NCI-H510A treated with DMSO at 0.1 percent for 48 hours (cell line): ENCODE measurements at regions not wholly inside any gene's neighbourhood (a gene's known extent, or its start where the extent isn't known, plus 50 kb on each side); places are given as distances from the start of the nearest gene placed in this dataset.
A peak's percentile ranks its signal among the peaks of the same experiment; 100 is the strongest.

ENCODE experiments used
- DNase-seq: peaks from one replicate; lab custom pipeline; 2025; lab: John Stamatoyannopoulos, UW

DNA sequence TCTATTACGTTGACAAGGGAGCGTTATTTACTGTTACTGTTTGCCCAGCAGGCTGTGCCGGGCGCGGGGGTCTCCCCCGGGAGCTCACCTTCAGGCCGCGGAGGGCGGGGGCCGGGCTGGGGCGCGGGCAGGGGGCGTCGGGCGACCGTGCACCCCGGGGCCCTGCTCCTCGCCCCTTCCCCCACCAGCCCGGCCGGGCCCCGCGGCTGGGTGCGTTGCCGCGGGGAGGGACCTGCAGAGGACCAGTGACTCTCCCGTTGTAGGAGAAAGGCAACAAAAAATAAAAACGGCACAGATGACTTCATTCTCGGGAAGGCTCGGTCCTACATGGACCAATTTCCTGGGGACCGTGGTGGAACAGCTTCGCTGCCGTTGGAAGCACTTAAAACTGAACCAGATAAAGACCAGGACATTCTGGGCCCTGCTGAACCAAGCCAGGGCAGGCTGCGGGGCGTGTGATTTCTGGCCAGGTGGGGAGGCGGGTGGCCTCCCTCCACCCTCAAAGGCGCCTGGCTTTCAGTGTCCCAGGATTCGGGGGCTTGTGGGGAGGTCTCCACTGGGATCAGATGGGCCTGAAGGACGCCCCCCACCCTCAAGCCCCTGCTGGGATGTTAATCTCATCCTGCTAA lies 57.4 kb downstream of the IGLL1 start:
- DNase-seq: no peak

DNA sequence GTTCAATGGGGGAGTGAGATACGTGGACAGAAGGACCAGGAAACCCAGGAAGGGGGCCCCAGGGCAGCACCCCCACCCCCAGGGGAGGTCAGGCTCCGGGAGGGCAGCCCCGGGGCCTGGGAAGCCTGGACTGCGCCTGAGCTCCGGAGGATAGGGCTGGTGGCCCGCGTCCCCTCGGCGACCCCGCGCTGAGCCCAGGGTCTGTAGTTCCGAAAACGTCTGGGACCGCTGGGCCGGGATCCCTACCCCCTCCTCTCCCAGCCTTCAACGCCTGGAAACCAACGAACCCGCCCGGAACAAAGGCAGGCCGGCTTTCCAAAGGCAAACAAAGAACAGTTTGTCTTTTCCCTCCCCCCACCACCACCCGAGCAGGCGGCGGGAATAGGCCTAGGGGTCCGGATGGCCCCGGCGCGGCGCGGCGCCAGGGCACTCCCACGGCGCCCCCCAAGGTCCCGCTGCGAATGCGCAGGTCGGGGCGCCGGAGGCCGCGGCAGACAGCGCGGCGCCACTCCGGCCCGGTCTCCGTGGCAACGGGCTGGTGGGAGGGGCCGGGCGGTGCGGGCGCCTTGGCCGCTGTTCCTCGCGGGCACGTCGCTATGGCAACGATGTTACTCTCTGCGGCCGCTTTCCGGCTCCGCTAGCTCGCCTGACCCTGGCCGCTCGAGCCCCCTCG lies 58.5 kb downstream of the IGLL1 start:
- DNase-seq: peak; percentile 74

DNA sequence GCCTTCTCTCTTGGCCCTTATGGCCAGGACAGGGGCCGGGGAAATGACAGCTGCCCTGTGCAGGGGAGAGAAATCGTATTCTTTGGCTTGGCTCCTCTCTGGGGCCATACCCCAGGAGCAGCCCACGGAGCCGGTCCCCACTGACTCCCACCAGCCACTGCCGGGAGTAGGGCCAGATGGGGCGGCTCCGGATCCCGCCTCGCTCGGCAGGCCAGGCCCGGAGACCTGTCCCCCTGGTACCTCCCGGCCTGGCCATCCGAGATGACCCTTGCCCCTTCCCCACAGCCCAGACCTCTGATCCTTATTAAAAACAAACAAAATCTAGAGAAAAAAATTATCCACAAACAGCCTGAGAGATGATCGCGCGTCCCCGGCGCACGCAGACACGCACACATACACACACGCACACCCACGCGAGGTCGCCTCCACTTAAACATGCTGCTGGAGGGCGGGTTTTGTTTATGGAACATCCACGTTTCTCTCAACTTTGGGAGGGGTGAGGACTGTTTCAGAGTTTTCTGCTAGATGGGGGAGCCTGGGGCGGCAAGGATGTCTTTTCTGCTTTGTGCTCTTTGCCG lies 59.1 kb downstream of the IGLL1 start:
- no peak for DNase-seq

DNA sequence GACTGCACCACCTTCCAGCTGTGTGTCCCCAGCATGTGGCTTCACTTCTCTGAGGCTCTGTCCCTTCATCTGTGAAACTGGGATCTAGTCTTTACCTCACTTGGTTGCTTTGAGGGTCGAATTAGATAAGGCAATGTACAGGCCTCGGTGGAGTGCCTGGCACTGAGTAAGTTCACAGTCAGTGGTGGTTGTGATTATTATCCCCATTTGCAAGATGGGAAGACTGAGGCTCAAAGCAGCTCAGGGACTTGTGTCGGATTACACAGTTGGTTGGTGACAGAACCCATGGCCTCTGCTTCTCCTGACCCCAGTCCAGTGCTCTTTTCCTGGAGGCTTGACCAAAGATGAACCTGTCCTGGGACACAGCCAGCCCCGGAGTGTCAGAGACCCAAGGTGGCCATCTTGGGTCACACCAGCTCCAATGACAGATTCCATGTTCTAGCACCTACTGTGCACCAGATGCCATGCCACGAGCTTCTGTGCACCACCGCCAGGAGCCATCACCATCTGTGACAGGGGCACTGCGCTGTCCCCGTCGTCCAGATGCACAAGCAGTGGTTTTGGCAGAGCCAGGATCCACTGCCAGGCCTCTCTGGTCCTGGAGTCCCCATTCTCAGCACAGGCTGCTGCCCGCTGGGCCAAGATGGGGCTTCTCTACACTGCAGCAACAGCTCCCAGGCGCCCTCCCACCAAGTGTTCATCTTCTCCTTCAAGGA lies 60.5 kb downstream of the IGLL1 start:
- DNase-seq: no peak

DNA sequence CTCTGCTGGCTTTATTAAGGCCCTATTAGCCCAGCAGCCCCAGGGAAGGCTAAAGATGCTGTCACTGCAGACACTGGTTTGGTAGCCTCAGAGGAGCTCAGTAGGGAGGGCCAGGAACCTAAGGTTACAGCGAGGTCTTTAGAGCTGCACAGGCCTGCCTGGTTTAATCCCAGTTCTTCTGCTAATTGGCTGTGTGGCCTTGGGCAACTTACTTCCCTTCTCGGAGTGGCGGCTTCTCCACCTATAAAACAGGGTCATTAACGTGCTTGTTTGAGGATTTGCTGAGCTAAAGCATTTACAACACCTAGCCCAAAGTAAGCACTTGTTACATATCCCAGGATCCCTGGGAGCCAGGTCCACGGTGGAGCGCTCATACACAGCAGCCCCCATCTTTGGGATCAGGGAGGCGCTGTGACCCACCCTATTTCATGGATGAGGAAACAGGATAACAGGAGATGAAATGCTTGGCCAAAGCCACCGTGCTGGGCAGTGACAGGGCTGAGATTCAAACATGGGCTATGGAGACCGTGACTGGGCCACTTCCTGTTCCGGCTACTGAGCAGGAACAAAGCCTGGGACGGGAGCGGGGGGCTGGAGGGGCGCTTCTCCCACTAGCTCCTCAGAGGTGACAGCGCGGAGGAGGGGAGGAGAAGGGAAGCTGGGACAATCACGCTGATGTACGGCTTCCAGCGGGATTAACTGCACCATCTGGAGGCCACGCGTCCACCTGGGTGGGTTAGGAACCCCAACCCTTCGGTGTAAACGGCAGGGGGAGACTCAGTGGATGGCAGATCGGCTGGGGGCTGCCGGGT lies 61.5 kb downstream of the IGLL1 start:
- no peak for DNase-seq

DNA sequence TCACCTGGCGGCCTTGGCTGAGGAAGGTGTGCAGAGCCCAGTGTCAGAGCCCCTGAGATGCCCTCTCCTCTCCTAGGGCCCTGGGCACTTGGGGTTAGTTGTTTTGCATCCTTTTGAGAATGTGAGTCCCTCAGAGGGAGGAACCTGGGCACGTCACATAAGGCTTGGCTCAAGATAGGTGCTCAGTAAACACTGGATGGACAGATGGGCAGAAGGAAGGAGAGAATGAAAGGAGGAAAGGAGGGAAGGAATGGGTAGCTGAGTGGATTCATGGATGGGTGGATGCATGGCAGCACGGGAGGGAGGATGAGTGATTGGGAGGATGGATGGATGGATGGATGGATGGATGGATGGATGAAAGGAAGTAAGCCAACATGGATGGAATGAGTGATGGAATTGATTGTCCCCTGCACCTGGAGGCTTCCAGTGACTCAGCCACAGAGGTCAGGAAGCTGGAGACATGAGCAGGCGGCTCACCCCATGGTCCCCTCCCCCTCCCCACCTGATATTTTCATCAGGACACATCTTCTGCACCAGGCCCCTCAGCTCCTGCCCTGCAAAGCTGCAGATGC lies 62.2 kb downstream of the IGLL1 start:
- DNase-seq: no peak

DNA sequence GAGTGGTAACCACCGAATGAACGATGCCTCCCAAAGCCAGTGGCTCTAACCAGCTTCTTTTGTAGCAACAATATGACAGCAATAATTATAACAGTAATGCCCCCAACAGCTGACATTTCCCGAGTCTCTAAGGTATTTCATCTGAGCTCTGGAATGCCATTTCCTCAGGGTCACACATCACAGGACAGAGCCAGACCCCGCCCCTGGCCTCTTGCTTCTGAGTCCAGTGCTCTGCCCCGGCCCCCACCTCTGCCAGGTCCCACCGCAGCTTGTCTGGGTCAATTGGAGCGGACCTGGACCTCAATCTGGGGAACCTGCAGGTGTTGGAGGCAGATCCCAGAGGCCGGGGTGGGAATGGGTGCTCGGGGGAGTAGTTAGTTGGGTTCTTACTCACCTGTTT lies 63.8 kb downstream of the IGLL1 start:
- DNase-seq: no peak

DNA sequence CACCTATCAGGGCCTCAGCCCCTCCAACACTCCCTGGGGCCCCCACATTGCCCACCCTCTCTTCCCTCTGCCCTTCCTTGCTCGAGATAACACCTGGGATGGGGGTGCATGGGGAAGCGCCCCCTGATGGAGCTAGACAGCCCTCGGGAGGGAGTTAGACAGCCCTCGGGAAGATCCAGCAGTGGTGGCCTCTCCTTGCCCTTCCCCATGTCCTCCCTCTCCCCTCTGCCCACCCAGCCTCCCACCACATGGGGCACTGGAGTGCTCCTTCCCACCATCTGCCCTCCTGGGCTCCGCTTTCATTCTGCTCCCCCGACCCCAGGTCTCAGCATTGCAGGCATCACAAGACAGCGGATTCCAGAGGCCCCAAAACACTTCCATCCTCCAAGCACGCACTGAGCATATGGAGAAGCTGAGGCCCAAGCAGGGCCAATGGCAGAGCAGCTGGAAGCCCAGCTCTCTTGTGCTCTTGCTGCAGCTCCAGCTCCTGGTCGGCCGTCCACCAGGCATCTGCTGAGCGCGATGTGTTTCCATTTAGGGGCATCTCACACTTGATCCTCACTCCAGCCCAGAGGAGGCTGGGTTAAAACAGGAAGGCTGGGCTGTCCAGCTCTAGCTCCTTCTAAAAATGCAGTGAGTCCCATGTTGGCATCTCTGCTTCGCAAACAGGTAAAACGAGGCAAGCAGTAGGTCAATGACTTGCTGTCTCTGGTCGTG lies 65.6 kb downstream of the IGLL1 start:
- no peak for DNase-seq

DNA sequence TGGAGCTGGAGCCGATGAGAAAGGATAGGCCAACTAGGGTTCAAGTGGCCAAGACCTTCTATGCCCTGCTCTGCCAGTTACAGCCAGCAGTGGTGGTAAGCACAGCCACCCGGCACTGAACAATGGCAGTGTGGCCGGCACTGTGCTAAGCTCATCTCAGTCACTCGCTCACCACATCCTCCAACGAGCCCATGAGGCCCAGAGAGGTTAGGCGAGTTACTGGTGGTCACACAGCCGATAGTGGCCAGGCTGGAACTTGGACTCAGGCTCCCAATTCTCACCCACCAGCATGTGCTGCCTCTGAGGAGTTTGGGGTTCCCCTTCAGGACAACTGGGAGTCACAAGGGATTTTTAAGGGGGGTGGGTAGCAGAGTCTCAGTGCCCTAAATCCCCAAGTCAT lies 66.4 kb downstream of the IGLL1 start:
- DNase-seq: no peak

DNA sequence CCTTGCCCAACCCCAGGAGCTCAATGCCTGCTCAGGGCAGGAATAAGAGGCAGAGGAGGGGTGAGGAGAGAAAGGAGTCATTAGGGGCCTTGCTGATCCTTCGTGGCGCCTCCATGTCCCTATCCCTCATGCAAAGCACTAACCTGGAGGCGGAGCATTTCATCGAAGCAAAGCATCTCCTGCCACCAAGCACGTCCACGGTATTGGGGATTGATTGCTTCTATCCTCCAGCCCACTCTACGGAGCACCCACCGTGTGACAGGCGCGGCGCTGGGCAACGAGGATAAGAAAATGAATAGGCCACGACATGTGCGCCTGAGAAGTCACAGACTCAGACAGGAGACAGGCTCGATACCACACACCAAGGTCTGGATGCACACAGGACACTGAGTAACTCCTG lies 67.0 kb downstream of the IGLL1 start:
- no peak for DNase-seq

DNA sequence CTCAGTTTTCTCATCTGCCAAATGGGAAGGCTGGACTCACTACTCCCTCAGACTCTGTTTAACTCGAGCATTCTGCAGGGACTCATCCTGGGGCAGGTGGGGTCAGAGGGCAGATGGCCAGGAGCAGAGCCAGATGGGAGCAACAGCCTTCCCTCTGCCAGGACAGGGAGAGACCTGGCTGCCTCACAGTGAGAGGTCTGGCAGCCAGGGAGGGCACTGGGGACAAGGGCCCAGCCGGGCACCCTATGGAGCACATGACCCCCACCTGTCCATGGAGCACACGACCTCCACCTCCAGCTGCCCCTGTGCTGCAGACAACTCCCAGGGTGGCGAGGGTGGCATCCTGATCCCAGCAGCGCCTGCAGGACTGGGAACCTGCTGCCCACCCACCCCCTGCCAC lies 67.4 kb downstream of the IGLL1 start:
- DNase-seq: no peak

DNA sequence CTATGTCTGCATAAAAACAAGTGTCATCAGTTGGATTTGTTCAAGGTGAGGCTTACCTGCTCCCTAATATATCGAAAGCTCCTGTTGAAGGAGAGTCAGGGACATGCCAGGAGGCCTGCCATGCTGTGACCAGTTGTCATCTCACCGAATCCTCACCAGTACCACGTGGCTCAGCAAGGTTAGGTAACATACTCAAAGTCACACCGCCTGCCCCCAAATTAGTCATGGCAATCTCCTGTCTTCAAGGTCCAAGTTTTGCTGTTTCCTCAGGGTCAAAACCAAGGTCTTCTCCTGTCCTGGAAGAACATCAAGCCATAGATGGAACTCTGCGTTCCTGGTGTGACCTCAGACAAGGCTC lies 67.8 kb downstream of the IGLL1 start:
- no peak for DNase-seq

DNA sequence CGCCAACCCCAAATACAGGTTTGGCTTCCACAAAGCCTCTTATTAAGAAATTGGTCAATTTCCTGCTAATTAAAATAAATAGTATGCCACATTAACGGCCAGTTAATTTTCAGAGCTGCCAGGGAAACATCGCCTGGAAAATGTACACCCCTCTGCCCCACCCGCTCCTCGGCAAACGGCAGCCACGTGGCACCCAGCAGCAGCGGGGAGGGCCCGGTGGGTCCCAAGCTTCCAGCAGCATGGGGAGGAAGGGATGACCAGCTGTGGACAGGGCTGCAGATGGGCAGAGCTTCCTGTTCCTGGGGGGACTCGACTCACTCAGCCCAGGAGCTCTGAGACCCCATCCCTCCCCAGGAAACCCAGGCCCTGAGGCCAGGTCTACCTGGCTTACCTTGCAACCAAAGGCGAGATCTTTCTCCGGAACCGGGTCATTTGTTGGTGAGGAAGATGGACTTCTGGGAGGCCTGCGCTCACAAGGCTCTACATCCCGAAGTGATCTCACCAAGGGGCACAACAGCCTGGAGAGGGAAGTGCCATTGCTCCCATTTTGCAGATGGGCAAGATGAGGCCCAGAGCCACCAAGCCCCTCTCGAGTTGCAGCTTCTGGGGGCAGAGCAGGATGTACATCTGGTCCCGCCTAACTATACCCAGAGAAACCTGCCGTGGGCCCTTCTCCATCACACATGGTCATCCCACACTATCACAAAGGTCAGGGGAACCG lies 68.3 kb downstream of the IGLL1 start:
- no peak for DNase-seq

DNA sequence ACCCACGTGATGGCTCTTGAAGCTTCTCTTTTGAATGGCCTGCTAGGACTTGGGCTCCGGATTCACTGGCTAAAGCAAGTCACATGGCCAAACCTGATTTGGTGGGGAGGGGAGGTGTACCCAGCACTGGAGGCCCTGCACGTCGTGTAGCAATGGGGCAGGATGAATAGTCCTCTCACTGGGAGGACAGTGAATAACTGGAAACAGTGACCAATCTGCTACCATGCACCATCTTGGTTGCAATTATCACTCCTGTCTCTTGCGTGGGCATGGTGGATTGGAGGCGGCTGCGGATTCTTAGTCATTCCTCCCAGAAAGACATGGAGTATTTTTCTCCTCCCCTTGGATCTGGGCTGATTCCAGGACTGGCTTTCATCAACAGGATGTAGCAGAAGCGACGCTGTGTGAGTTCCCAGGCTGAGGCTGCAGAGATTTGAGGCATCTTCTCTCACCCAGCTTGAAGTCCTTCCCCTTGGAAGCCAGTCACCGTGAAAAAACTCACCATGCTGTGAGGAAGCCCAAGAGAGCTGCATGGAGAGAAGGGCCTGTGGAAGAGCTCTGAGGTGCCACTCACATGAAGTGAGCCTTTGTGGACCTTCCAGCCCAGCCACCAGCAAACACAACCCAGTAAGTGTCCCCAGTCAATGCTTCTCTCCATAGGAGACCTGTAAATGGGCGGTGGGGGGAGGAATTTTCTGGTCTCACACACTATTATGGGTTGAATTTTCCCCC lies 70.4 kb downstream of the IGLL1 start:
- peak; percentile 67 for DNase-seq

DNA sequence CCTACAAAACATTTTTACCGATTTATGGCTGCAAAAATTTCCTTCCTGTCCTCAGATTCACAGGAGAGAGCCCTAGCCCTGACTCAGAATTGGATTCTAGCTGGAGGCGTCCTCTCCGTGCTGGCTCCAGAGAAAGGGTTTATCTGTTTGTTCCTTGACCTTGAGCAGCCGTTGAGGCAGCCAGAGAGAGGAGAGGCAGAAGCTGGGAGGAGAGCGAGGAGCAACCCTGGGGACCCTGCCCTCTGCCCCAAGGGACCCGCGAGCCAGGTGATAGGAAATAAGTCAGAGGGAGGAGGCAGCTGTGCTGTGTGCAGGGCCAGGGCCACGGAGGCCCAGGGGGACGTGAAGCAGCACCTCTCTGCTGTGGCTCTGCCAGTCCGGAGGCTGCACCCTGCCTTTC lies 75.6 kb downstream of the IGLL1 start:
- DNase-seq: no peak

DNA sequence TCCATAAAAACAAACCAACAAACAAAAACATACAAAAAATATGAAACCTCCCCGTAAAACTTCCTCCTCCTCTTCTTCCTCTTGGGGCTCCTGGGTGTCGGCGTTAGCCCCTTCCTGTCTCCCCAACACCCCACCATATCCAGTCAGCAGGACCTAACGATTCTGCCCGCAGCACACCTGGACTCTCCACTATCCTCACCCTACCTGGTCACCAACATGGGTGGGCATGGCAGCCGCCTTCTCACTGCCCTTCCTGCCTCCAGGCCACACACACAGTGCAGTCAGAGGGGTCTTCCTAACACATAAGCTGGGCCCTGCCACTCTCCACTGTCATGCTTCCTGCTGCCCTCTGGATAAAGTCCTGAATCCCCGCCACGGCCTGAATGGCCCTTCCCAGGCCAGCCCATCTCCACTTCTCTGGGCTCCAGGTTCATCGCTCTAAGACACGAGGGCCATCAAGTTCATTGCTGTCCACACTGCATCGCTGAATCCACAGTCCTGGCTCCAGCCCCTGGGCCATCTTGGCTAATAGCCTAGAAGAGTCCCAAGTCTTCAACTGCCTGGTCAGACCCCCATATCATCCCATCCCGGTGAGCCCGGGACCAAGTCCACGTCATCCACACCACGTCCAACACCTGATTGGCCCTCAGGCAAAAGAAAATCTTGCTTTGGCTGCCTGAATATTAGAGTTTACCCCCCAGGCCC lies 76.2 kb downstream of the IGLL1 start:
- no peak for DNase-seq

DNA sequence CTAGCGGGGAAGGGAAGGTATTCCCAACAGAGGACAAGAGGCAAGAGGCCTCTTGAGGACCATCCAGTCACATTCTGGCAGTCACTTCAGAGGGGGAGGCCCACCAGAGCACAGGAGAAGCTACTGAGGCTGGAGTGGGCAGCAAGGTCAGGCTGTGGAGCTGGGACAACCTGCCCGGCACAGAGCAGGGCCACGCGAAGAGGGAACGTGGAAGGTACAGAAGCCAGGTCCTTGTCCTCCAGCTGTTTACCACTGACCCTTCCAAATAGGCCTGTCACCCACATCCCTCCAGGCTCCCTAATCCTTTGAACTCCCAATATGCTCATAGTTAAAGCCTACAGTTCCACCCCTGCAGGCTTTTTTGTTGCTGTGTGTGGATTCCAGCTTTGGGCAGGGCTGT lies 76.9 kb downstream of the IGLL1 start:
- DNase-seq: no peak

DNA sequence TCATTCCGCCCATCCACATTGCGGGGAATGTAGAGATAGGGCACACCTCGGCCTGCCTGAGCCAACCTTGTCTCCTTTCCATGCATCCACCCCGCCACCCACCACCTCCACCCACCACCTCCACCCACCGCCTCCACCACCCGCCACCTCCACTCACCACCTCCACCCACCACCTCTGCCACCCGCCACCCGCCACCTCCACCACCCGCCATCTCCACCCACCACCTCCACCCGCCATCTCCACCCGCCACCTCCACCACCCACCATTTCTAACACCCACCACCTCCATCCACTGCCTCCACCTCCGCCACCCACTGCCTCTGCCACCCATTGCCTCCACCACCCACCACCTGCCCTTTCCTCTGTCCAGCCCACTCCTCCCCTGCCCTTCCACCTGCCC lies 78.4 kb downstream of the IGLL1 start:
- no peak for DNase-seq

DNA sequence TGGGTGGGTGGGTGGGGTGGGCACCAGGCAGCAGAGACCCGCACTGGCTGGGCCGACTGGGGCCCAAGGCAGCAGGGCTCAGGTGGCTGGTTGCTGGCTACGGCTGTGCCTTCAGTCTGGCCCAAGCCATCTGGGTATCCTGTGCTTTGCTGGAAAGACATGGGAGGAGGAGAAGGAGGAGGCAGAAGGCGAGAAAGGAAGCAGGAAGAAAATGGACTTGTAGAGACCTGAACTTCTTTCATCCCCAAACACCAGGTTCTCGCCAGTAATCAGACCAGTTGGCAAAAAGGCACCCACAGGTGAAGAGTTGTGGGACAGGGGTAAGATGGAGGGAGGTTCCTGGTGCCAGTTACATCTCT lies 78.8 kb downstream of the IGLL1 start:
- no peak for DNase-seq
